HEK293 (cell line): ENCODE measurements at regions not wholly inside any gene's neighbourhood (a gene's known extent, or its start where the extent isn't known, plus 50 kb on each side); places are given as distances from the start of the nearest gene placed in this dataset.

ENCODE experiments used
- CTCF ChIA-PET: fragments of 350-600 bp; formaldehyde crosslinking; extraction: SDS; loops from one replicate; lab custom pipeline; 2021; ENCODE audit warnings: antibody characterized with exemption; lab: Yijun Ruan, JAX
- POLR2A ChIA-PET: fragments of 300-600 bp; formaldehyde crosslinking; extraction: SDS; loops from one replicate; lab custom pipeline; 2020; ENCODE audit warnings: antibody characterized with exemption, inconsistent platforms; lab: Yijun Ruan, JAX
- H3K27ac ChIP-seq: fragments of 200-500 bp; sonication (Bioruptor generic); 2 replicates; pipeline ENCODE4 v1.5.1; 2014; ENCODE audit warnings: low read depth, low read length, control low read depth, inconsistent platforms; ENCODE audit errors: extremely low read depth
- H3K36me3 ChIP-seq, 2 experiments: fragments of 200-500 bp in 1 of 2; sonication (Bioruptor generic) in 1 of 2; 1 replicate in 1 of 2; 2 replicates in 1 of 2; pipeline ENCODE4 v1.5.1; 2014 to 2017; ENCODE audit warnings: inconsistent platforms in 2 of 2, low read length in 2 of 2; ENCODE audit not compliant: control insufficient read depth in 2 of 2, insufficient read depth in 1 of 2
- H3K4me1 ChIP-seq: fragments of 200-500 bp; sonication (Bioruptor generic); 2 replicates; pipeline ENCODE4 v1.5.1; 2014; ENCODE audit warnings: mild to moderate bottlenecking, low read length, inconsistent platforms; ENCODE audit not compliant: control insufficient read depth, insufficient read depth
- H3K4me3 ChIP-seq: 2 replicates; pipeline ENCODE4 v1.5.1; 2011; ENCODE audit warnings: low read depth, mild to moderate bottlenecking, control low read depth, low read length, moderate library complexity
- H3K9me3 ChIP-seq: fragments of 200-500 bp; sonication (Bioruptor generic); 2 replicates; pipeline ENCODE4 v1.5.1; 2014; ENCODE audit warnings: low read depth, low read length, inconsistent platforms; ENCODE audit not compliant: control insufficient read depth, insufficient read depth
- CTCF ChIP-seq: fragments of 450-650 bp; formaldehyde crosslinking; IDR thresholded peaks from 2 replicates; pipeline ENCODE4 v1.5.1; 2016; ENCODE audit warnings: missing biosample characterization, missing genetic modification characterization
- PATZ1 ChIP-seq: fragments of 450-650 bp; formaldehyde crosslinking; IDR thresholded peaks from 2 replicates; pipeline ENCODE4 v1.5.1; 2016; ENCODE audit warnings: missing biosample characterization, missing genetic modification characterization
- SP7 ChIP-seq: fragments of 450-650 bp; formaldehyde crosslinking; IDR thresholded peaks from 2 replicates; pipeline ENCODE4 v1.5.1; 2016; ENCODE audit warnings: missing biosample characterization, missing genetic modification characterization
- YY1 ChIP-seq: fragments of 450-650 bp; formaldehyde crosslinking; IDR thresholded peaks from 2 replicates; pipeline ENCODE4 v1.5.1; 2018; ENCODE audit warnings: missing biosample characterization, missing genetic modification characterization
- ZBTB1 ChIP-seq: fragments of 450-650 bp; formaldehyde crosslinking; IDR thresholded peaks from 2 replicates; pipeline ENCODE4 v1.5.1; 2016; ENCODE audit warnings: missing biosample characterization, missing genetic modification characterization
- ZNF174 ChIP-seq: fragments of 450-650 bp; formaldehyde crosslinking; IDR thresholded peaks from 2 replicates; pipeline ENCODE4 v1.5.0; 2017; ENCODE audit warnings: missing biosample characterization, mild to moderate bottlenecking, missing genetic modification characterization
- ZNF202 ChIP-seq: fragments of 450-650 bp; formaldehyde crosslinking; IDR thresholded peaks from 2 replicates; pipeline ENCODE4 v1.5.1; 2016; ENCODE audit warnings: missing biosample characterization, missing genetic modification characterization, borderline replicate concordance
- ZNF23 ChIP-seq: fragments of 450-650 bp; formaldehyde crosslinking; IDR thresholded peaks from 2 replicates; pipeline ENCODE4 v1.5.1; 2016; ENCODE audit warnings: missing biosample characterization, missing genetic modification characterization, borderline replicate concordance
- ZNF324 ChIP-seq: fragments of 450-650 bp; formaldehyde crosslinking; IDR thresholded peaks from 2 replicates; pipeline ENCODE4 v1.5.1; 2016; ENCODE audit warnings: missing biosample characterization, missing genetic modification characterization
- ZNF404 ChIP-seq: fragments of 450-650 bp; formaldehyde crosslinking; IDR thresholded peaks from 2 replicates; pipeline ENCODE4 v1.5.1; 2017; ENCODE audit warnings: missing biosample characterization, missing genetic modification characterization
- ZNF426 ChIP-seq: fragments of 450-650 bp; formaldehyde crosslinking; IDR thresholded peaks from 2 replicates; pipeline ENCODE4 v1.5.1; 2017; ENCODE audit warnings: missing biosample characterization, missing genetic modification characterization, mild to moderate bottlenecking, inconsistent platforms, moderate library complexity
- ZNF544 ChIP-seq: fragments of 450-650 bp; formaldehyde crosslinking; IDR thresholded peaks from 2 replicates; pipeline ENCODE4 v1.5.0; 2017; ENCODE audit warnings: missing biosample characterization, missing genetic modification characterization
- ZNF623 ChIP-seq: fragments of 450-650 bp; formaldehyde crosslinking; IDR thresholded peaks from 2 replicates; pipeline ENCODE4 v1.5.1; 2016; ENCODE audit warnings: missing biosample characterization, missing genetic modification characterization
- ZNF664 ChIP-seq: fragments of 450-650 bp; formaldehyde crosslinking; IDR thresholded peaks from 2 replicates; pipeline ENCODE4 v1.5.1; 2016; ENCODE audit warnings: missing biosample characterization, missing genetic modification characterization
- ZNF692 ChIP-seq: fragments of 450-650 bp; formaldehyde crosslinking; IDR thresholded peaks from 2 replicates; pipeline ENCODE4 v1.5.1; 2016; ENCODE audit warnings: missing biosample characterization, missing genetic modification characterization
- TF ChIP-seq, protein P1 (sequence below): fragments of 450-650 bp; formaldehyde crosslinking; IDR thresholded peaks from 2 replicates; pipeline ENCODE4 v1.5.1; 2016; ENCODE audit warnings: missing biosample characterization, missing genetic modification characterization
- TF ChIP-seq, protein P2 (sequence below): fragments of 450-650 bp; formaldehyde crosslinking; IDR thresholded peaks from 2 replicates; pipeline ENCODE4 v1.5.0; 2017; ENCODE audit warnings: missing biosample characterization, missing genetic modification characterization, borderline replicate concordance
- TF ChIP-seq, protein P3 (sequence below): fragments of 450-650 bp; formaldehyde crosslinking; IDR thresholded peaks from 2 replicates; pipeline ENCODE4 v1.5.1; 2016; ENCODE audit warnings: missing biosample characterization, missing genetic modification characterization

- TF ChIP-seq ZNF23 (tag by site-specific recombination), result no peak
- no peak for TF ChIP-seq ZNF623 (tag by site-specific recombination)
- no peak for TF ChIP-seq ZNF202 (tag by site-specific recombination)
- TF ChIP-seq ZNF404, result no peak
- TF ChIP-seq ZNF664 (tag by site-specific recombination), result no peak
- no peak for TF ChIP-seq ZBTB1 (tag by site-specific recombination)
- TF ChIP-seq, all 188 proteins: peak for 0
- Histone ChIP-seq H3K9me3 (no peaks in the 10 kb centered on the region), H3K4me1 (no peaks in the 10 kb centered on the region), H3K36me3 (no peaks in the 10 kb centered on the region), H3K4me3 (no peak overlapping the region), H3K27ac (no peak overlapping the region)
- CTCF ChIA-PET, result interaction anchor here (0.7 kb wide), 1 partner anchor 415 kb away, joined by 4 read pairs; no protein-coding TSS in a partner anchor
- POLR2A ChIA-PET, result no interaction called here
Measured at GRCh38 chr20:55103188-55103587, 627.8 kb downstream of the DOK5 start.

- no peaks in the 10 kb centered on the region for H3K36me3 ChIP-seq
- POLR2A ChIA-PET, result no interaction called here
- no peak for TF ChIP-seq ZNF426
- TF ChIP-seq, protein P1, sequence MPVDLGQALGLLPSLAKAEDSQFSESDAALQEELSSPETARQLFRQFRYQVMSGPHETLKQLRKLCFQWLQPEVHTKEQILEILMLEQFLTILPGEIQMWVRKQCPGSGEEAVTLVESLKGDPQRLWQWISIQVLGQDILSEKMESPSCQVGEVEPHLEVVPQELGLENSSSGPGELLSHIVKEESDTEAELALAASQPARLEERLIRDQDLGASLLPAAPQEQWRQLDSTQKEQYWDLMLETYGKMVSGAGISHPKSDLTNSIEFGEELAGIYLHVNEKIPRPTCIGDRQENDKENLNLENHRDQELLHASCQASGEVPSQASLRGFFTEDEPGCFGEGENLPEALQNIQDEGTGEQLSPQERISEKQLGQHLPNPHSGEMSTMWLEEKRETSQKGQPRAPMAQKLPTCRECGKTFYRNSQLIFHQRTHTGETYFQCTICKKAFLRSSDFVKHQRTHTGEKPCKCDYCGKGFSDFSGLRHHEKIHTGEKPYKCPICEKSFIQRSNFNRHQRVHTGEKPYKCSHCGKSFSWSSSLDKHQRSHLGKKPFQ (tag by site-specific recombination), result no peak
- TF ChIP-seq, all 188 proteins: peak for 0
- no peaks in the 10 kb centered on the region for H3K4me1 ChIP-seq
- CTCF ChIA-PET, result no interaction called here
- H3K27ac ChIP-seq, result no peak overlapping the region
- no peak overlapping the region for H3K4me3 ChIP-seq
- H3K9me3 ChIP-seq, result no peaks in the 10 kb centered on the region
Measured at GRCh38 chr20:55099251-55099650, 623.9 kb downstream of the DOK5 start.

GRCh38 chr20:55097621-55098020 is 622.2 kb downstream of the DOK5 start:
- Histone ChIP-seq H3K36me3 (no peaks in the 10 kb centered on the region), H3K4me1 (no peaks in the 10 kb centered on the region), H3K4me3 (no peak overlapping the region), H3K27ac (no peak overlapping the region), H3K9me3 (no peaks in the 10 kb centered on the region)
- ChIA-PET CTCF (no interaction called here), POLR2A (no interaction called here)
- TF ChIP-seq PATZ1 (tag by site-specific recombination) (no peak), YY1 (tag by site-specific recombination) (no peak), ZNF324 (tag by site-specific recombination) (no peak), ZNF692 (tag by site-specific recombination) (no peak), SP7 (no peak), ZNF174 (tag by site-specific recombination) (no peak), CTCF (tag by site-specific recombination) (no peak), ZNF544 (tag by site-specific recombination) (no peak)
- TF ChIP-seq, protein P2, sequence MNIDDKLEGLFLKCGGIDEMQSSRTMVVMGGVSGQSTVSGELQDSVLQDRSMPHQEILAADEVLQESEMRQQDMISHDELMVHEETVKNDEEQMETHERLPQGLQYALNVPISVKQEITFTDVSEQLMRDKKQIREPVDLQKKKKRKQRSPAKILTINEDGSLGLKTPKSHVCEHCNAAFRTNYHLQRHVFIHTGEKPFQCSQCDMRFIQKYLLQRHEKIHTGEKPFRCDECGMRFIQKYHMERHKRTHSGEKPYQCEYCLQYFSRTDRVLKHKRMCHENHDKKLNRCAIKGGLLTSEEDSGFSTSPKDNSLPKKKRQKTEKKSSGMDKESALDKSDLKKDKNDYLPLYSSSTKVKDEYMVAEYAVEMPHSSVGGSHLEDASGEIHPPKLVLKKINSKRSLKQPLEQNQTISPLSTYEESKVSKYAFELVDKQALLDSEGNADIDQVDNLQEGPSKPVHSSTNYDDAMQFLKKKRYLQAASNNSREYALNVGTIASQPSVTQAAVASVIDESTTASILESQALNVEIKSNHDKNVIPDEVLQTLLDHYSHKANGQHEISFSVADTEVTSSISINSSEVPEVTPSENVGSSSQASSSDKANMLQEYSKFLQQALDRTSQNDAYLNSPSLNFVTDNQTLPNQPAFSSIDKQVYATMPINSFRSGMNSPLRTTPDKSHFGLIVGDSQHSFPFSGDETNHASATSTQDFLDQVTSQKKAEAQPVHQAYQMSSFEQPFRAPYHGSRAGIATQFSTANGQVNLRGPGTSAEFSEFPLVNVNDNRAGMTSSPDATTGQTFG (tag by site-specific recombination), result no peak
- TF ChIP-seq, protein P3, sequence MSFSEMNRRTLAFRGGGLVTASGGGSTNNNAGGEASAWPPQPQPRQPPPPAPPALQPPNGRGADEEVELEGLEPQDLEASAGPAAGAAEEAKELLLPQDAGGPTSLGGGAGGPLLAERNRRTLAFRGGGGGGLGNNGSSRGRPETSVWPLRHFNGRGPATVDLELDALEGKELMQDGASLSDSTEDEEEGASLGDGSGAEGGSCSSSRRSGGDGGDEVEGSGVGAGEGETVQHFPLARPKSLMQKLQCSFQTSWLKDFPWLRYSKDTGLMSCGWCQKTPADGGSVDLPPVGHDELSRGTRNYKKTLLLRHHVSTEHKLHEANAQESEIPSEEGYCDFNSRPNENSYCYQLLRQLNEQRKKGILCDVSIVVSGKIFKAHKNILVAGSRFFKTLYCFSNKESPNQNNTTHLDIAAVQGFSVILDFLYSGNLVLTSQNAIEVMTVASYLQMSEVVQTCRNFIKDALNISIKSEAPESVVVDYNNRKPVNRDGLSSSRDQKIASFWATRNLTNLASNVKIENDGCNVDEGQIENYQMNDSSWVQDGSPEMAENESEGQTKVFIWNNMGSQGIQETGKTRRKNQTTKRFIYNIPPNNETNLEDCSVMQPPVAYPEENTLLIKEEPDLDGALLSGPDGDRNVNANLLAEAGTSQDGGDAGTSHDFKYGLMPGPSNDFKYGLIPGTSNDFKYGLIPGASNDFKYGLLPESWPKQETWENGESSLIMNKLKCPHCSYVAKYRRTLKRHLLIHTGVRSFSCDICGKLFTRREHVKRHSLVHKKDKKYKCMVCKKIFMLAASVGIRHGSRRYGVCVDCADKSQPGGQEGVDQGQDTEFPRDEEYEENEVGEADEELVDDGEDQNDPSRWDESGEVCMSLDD (tag by site-specific recombination), result no peak
